ENCODE measurements at regions not wholly inside any gene's neighbourhood (a gene's known extent, or its start where the extent isn't known, plus 50 kb on each side); places are given as distances from the start of the nearest gene placed in this dataset.

- no peak for DNase-seq (ENCODE audit: low read depth)
These were observed 108.4 kb downstream of the LSM3 start for GRCh38 chr3:14286887-14287500.

- DNase-seq (ENCODE audit: low read depth), result no peak
These were observed 109.7 kb downstream of the LSM3 start for GRCh38 chr3:14288177-14288788.

- DNase-seq (ENCODE audit: low read depth), result no peak
These were observed 110.3 kb downstream of the LSM3 start for GRCh38 chr3:14288833-14289451.

- no peak for DNase-seq (ENCODE audit: low read depth)
These were observed 111.2 kb downstream of the LSM3 start for GRCh38 chr3:14289590-14290461.

GRCh38 chr3:14290631-14291385 lies 111.6 kb upstream of the SLC6A6 start:
- DNase-seq (ENCODE audit: low read depth), result no peak

GRCh38 chr3:14295037-14295436 lies 107.4 kb upstream of the SLC6A6 start:
- DNase-seq (ENCODE audit: low read depth), result no peak

- DNase-seq (ENCODE audit: low read depth), result no peak
These were observed 106.6 kb upstream of the SLC6A6 start for GRCh38 chr3:14295801-14296200.

GRCh38 chr3:14297305-14297704 lies 105.1 kb upstream of the SLC6A6 start:
- DNase-seq (ENCODE audit: low read depth), result no peak

- no peak for DNase-seq (ENCODE audit: low read depth)
These were observed 104.6 kb upstream of the SLC6A6 start for GRCh38 chr3:14297784-14298236.

GRCh38 chr3:14298442-14298841 lies 104.0 kb upstream of the SLC6A6 start:
- DNase-seq (ENCODE audit: low read depth), result no peak

GRCh38 chr3:14298991-14299555 lies 103.3 kb upstream of the SLC6A6 start:
- no peak for DNase-seq (ENCODE audit: low read depth)

GRCh38 chr3:14299767-14300166 lies 102.6 kb upstream of the SLC6A6 start:
- no peak for DNase-seq (ENCODE audit: low read depth)

GRCh38 chr3:14300721-14301399 lies 101.5 kb upstream of the SLC6A6 start:
- DNase-seq (ENCODE audit: low read depth), result no peak

GRCh38 chr3:14301558-14301957 lies 100.8 kb upstream of the SLC6A6 start:
- DNase-seq (ENCODE audit: low read depth), result no peak

GRCh38 chr3:14303336-14304100 lies 98.9 kb upstream of the SLC6A6 start:
- no peak for DNase-seq (ENCODE audit: low read depth)

GRCh38 chr3:14304101-14305045 lies 98.0 kb upstream of the SLC6A6 start:
- DNase-seq (ENCODE audit: low read depth), result no peak

- no peak for DNase-seq (ENCODE audit: low read depth)
These were observed 97.1 kb upstream of the SLC6A6 start for GRCh38 chr3:14305324-14305723.

GRCh38 chr3:14306142-14306541 lies 96.3 kb upstream of the SLC6A6 start:
- DNase-seq (ENCODE audit: low read depth), result no peak
